NCI-H2196 (cell line): ENCODE measurements at regions not wholly inside any gene's neighbourhood (a gene's known extent, or its start where the extent isn't known, plus 50 kb on each side); places are given as distances from the start of the nearest gene placed in this dataset.

ENCODE experiments used
- DNase-seq: peaks from one replicate; lab custom pipeline; 2025; ENCODE audit not compliant: unreplicated experiment; lab: John Stamatoyannopoulos, UW

GRCh38 chr3:34696831-34697230, 898.4 kb downstream of the PDCD6IP start:
- DNase-seq: no peak

- no peak for DNase-seq
Measured at GRCh38 chr3:34703053-34703452, 904.6 kb downstream of the PDCD6IP start.

GRCh38 chr3:34724916-34725499, 914.3 kb upstream of the ARPP21 start:
- no peak for DNase-seq

- no peak for DNase-seq
Measured at GRCh38 chr3:34725774-34726173, 913.6 kb upstream of the ARPP21 start.

GRCh38 chr3:34727700-34728099, 911.6 kb upstream of the ARPP21 start:
- DNase-seq: no peak

- DNase-seq: no peak
Measured at GRCh38 chr3:34742151-34742550, 897.2 kb upstream of the ARPP21 start.

GRCh38 chr3:34758630-34759261, 880.6 kb upstream of the ARPP21 start:
- no peak for DNase-seq

- DNase-seq: no peak
Measured at GRCh38 chr3:34777386-34777785, 861.9 kb upstream of the ARPP21 start.

- DNase-seq: no peak
Measured at GRCh38 chr3:34779092-34779491, 860.2 kb upstream of the ARPP21 start.

GRCh38 chr3:34780294-34780693, 859.0 kb upstream of the ARPP21 start:
- DNase-seq: no peak

- DNase-seq: no peak
Measured at GRCh38 chr3:34780973-34781372, 858.4 kb upstream of the ARPP21 start.

GRCh38 chr3:34782871-34783270, 856.5 kb upstream of the ARPP21 start:
- no peak for DNase-seq

GRCh38 chr3:34783876-34784275, 855.4 kb upstream of the ARPP21 start:
- no peak for DNase-seq

GRCh38 chr3:34793057-34793456, 846.3 kb upstream of the ARPP21 start:
- no peak for DNase-seq

GRCh38 chr3:34807611-34808010, 831.7 kb upstream of the ARPP21 start:
- DNase-seq: no peak

- DNase-seq: no peak
Measured at GRCh38 chr3:34808287-34808686, 831.0 kb upstream of the ARPP21 start.

- DNase-seq: no peak
Measured at GRCh38 chr3:34828847-34829246, 810.5 kb upstream of the ARPP21 start.

GRCh38 chr3:34832865-34833508, 806.3 kb upstream of the ARPP21 start:
- no peak for DNase-seq

- DNase-seq: no peak
Measured at GRCh38 chr3:34837848-34838741, 801.2 kb upstream of the ARPP21 start.

GRCh38 chr3:34842706-34843480, 796.4 kb upstream of the ARPP21 start:
- no peak for DNase-seq

GRCh38 chr3:34844323-34844620, 795.1 kb upstream of the ARPP21 start:
- no peak for DNase-seq
